HTR-8/SVneo (cell line): ENCODE measurements at regions not wholly inside any gene's neighbourhood (a gene's known extent, or its start where the extent isn't known, plus 50 kb on each side); places are given as distances from the start of the nearest gene placed in this dataset.
A peak's percentile ranks its signal among the peaks of the same experiment; 100 is the strongest.
"Not testable (repeated sequence)": the region's sequence is repeated elsewhere in the genome, so short reads cannot be mapped to it uniquely, and the experiment has no call there.

Experiments
- DNase-seq: peaks from one replicate; pipeline ENCODE4 v3.0.0; 2011; ENCODE audit warnings: low spot score, mixed read lengths; ENCODE audit not compliant: insufficient read length
- FAIRE-seq: peaks from 2 replicates; lab custom pipeline; 2011; peaks lifted over from hg19 to GRCh38; lab: Jason Lieb, UNC

DNA sequence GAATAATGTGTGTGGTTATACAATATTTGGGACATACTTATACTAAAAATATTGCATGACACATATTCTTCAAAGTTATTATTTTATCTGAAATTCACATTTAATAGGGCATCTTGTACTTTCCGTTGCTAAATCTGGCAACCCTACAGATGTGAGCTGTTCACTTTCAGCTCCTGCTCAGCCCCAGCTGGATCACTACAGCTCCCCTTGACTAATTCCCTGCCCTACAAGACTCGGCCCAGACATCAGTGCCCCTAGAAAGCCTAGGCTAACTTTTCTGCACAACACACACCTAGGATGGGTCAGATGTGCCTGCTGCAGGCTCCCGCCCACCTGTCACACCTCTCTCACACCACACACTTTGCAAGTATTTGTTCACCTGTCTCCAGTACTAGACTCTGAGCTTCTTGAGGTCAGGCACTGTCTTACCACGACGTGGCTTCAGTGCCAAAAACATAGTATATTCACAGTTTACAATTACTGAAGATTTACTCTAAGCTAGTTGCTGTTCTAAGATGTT, 84.1 kb downstream of the PRR15 start:
- not testable (repeated sequence) for DNase-seq, FAIRE-seq

DNA sequence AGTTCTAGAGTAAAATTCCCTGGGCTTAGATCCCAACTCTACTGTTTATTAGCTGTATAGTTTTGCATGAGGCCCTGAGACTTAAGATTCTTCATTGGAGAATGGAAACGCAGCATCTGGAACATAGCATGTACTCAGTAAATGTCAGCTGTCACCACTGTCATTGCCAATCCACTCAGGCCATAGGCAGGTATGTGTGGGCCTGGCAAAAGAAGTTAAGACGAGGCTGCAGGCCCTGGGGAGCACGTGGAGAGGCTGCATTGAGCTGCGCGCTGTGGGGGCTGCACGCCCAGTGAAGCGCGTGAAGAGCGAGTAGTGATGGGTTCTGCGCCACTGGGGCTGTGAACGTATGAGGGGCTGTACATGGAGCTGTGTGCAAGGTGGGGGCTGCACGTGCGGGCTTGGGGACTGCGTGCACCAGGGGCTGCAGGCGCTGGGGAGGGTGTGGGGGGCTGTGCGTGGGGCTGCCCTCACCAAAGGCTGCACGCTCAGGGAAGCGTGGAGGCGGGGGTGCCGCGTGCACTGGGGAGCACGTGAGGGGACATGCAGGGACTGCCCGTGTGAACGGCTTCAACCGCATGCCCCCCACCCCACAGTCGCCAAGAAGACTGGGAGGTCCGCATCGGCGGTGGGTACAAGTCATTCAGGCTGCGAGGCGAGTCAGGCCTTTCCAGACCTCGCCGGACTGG, 85.5 kb downstream of the PRR15 start:
- DNase-seq (no peak), FAIRE-seq (no peak)

DNA sequence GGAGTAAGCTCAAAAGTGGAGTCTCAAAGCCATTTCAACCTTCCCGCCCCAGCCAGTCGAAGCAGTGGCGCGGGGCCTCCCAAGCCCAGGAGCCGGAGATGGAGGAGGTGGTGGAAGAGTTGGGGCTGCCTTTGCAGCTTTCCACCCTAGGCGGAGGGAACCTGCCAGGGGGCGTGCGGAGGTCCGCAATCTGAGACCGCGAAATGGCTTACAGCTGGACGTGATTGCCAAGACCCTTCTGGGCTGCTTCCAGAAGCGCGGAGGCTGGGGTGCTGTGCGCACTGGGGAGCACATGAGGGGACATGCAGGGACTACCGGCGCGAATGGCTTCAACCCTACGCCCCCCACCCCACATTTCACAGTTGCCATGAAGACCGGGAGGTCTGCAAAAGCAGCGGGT, 86.2 kb downstream of the PRR15 start:
- FAIRE-seq (no peak), DNase-seq (no peak)

DNA sequence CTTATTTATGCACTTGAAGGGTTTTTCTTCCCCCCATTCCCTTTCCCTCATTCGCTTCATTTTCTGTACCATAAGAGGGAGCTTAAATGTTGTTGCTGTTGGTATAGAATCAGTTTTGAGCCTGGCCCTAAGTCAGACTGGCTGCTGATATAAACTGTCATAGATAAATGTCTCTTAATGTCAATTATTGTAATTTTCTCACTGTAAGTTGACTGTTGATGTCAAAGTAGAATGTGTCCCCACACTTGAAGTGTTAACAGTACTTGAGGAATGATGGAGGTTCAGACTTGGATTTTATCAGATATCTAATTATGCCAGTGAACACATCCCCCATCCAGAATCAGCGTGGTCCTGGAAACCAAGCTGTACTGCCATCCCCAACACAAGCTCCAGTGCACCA, 87.8 kb downstream of the PRR15 start:
- no peak for FAIRE-seq

DNA sequence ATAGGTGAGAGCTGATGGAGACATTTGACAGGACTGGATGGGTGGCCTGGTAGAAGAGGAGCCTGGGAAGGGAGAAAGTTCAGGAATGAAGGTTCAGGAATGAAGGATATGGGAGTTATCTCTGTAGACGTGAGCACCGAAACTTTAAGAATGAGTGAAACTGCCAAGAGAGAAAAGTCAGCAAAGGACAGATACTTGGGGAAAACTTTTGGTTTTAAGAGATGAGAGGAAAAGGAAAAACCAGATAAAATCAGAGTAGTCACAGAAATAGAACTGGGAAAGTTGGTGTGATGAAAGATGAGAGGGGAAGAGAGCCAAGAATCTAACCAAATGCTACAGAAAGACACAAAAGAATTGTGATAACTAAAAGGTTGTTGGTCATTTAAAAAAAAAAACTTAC, 88.9 kb downstream of the PRR15 start:
- no peak for DNase-seq
- FAIRE-seq = no peak

More for the DNA sequence above, 87.8 kb downstream of the PRR15 start:
- DNase-seq = no peak

DNA sequence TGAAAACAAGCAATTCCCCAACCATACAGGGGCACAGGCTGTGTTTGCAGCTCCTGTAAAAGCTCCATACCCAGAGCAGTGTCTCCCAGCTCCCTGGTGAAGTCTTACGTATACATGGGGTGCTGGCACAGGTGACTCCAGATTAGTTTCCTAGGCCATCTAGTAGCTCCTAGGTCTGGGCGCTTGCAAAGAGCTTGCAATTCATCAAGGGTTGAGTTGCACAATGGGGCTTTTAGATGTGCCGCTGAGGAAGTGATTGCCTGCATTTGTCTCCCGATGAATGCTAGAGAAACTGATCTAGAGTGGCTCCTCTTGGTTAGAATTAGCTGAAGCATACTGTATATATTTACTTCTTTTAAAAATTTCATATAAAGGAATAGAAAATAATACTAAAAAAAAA, 90.7 kb downstream of the PRR15 start:
- not testable (repeated sequence) for FAIRE-seq, DNase-seq

DNA sequence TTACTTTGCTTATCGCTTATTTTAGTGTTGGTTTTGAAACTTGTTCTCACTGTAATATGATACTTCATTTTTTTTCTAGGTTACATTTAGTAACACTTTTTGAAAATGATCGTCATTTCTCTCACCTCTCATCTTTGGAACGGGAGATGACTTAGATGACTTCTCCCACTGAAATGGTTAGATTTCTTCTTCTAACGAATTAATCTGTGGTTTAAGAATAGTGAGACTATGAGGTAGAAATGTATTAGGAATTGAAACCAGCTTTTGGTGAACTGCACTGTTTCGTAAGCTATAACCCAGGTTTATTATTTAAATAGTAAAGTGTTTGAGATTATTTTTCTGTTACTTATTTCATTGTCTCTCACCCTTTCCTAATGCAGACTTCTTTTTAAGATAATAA, 93.7 kb downstream of the PRR15 start:
- no peak for FAIRE-seq
- no peak for DNase-seq

DNA sequence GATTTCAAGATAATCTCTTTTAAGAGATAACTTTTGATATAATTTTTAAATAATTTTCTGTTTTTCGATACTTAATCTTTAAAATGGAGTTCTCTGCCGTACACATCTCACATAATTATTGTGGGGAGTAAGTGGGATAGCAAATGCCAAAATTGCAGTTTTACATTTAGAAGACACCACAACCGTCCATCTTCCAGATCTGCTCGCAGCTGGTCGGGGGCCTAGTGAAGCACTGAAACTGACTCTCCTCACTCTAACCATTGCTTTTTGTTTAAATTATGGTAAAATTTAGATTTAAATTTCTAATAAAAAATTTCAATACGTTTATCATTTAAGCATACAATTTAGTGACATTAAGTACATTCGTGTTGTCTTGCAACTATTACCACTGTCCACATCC, 94.2 kb downstream of the PRR15 start:
- no peak for DNase-seq
- FAIRE-seq = no peak

DNA sequence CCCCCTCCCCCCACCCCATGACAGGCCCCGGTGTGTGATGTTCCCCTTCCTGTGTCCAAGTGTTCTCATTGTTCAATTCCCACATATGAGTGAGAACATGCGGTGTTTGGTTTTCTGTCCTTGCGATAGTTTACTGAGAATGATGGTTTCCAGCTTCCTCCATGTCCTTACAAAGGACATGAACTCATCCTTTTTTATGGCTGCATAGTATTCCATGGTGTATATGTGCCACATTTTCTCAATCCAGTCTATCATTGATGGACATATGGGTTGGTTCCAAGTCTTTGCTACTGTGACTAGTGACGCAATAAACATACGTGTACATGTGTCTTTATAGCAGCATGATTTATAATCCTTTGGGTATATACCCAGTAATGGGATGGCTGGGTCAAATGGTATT, 95.6 kb downstream of the PRR15 start:
- DNase-seq, FAIRE-seq: not testable (repeated sequence)

DNA sequence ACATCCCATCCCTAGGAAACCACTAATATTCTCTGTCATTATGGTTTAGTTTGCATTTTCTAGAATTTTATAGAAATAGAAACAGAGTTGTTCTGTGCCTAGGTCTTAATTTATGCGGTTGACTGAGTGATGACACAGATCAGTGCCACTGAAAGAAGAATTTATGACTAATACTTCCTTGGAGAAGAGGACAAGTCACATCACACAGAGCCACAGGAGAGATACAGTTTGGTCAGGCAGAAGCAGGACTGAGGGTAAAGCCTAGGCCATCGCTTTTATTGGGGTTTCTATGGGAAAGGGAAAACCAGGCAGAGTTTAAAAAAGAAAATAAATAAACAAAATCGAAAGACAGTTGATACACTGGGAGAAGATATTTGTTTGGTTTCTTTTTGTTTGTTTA, 99.3 kb downstream of the PRR15 start:
- not testable (repeated sequence) for FAIRE-seq, DNase-seq

DNA sequence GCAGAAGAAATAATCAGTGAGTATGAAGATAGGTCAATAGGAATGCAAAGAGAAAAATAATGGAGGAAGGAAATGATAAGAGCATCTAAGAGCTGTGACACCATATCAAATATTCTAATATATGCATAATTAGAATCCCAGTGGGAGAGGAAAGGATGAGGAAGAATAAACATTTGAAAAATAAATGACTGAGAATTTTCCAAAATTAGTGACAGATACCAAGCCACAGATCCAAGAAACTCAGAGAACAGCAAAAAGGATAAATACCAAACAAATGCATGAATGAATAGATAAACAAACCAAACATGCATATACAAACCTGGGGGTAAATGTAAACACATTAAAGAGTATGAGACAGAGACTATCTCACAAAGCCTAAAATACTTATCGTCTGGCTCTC, 101.4 kb downstream of the PRR15 start:
- DNase-seq, FAIRE-seq: not testable (repeated sequence)

DNA sequence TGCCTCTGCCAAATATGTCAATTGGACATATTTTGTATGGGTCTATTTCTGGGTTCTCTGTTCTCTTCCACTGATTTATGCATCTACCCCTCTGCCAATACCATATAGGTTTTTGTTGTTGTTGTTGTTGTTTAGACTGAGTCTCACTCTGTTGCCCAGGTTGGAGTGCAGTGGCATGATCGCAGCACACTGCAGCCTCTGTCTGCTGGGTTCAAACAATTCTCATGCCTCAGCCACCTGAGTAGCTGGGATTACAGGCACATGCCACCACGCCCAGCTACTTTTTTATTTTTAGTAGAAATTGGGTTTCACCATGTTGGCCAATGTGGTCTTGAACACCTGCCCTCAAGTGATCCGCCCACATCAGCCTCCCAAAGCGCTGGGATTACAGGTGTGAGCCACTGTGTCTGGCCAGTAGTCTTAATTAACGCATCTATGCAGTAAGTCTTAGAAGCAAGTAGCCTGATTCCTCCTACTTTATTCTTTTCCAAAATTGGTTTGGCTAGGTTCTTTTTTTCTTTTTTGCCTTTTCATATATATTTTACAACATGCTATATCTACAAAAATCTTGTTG, 103.5 kb downstream of the PRR15 start:
- not testable (repeated sequence) for FAIRE-seq, DNase-seq

DNA sequence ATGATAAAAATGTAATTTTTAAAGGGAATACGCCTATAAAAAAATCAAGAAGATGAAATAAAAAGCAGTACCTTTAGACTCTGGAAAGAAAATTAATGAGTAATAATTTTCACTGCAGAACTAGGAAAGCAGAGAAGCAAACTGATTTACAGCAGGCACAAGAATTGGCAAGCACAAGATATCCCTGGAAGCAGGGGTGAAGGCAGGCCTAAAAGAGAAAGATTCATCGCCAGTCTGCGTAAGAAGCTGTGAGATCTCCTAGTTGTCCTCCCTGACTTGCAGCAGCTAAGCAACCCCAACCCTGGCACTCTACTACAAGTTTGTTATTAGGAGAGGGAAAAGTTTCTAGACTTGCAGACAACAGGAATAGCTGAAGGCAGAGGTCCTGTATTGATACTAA, 107.7 kb downstream of the PRR15 start:
- not testable (repeated sequence) for DNase-seq, FAIRE-seq

DNA sequence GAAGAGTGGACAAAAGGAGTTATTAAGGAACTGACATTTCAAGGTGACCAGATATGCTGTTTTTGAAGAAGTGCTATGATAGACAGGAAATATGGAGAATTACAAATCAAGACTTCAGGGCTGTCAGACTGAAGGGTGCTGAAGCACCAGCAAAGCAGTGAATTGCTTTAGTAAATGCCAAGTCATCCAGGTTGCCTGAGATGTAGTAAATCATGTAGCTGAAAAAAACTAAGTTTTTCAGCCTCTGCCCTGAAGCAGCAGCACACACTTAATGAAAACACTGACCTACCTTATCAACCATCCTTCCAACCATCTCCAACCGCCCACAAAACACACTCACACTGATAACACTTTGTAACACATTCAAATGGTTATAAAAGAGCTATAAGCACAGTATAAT, 110.0 kb downstream of the PRR15 start:
- not testable (repeated sequence) for DNase-seq, FAIRE-seq

DNA sequence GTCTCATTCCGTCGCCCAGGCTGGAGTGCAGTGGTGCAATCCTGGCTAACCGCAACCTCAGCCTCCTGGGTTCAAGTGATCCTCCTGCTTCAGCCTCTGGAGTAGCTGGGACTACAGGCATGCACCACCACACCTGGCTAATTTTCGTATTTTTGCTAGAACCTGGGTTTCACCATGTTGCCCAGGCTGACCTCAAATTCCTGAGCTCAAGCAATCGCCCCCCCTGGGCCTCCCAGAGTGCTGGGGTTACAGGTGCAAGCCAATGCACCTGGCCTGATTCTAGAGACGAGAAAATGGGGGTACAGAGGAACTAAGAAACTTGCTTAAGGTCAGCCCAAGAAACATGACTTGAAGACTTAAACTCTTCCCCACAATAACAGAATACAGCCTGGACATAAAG, 111.0 kb downstream of the PRR15 start:
- FAIRE-seq, DNase-seq: not testable (repeated sequence)

DNA sequence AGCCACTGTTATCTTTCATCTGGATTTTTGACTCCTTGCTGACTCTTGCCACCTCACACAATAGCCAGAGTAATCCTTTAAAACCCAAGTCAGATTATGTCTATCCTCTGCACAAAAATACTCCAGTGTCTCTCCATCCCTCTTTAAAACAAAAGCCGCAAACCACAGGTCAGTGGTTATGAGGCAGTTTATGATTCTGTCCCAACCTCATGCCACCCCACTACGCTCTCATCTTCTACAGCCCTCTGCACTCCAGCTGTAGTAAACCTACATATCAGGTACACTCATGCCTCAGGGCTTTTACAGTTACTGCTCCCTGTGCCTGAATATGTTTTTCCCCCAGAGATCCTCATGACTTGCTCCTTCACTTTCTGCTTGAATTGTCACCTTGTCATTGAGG, 113.6 kb downstream of the PRR15 start:
- not testable (repeated sequence) for DNase-seq, FAIRE-seq

DNA sequence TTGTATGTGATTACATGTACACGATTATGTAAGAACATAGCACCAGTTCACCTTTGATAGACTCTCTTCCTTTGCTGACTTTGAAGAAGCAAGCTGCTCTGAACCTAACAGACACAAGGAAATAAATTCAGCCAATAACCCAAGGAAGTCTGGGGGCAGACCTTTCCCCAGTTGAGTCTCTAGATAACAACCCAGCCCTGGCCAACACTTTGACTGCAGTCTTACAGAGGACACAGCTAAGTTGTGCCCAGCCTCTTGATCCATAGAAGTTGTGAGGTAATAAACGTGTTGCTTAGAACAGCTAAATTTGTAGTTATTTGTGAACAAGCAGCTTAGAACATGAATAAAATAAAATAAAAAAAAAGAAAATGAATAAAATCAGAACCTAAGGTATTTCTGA, 116.3 kb downstream of the PRR15 start:
- FAIRE-seq, DNase-seq: not testable (repeated sequence)

DNA sequence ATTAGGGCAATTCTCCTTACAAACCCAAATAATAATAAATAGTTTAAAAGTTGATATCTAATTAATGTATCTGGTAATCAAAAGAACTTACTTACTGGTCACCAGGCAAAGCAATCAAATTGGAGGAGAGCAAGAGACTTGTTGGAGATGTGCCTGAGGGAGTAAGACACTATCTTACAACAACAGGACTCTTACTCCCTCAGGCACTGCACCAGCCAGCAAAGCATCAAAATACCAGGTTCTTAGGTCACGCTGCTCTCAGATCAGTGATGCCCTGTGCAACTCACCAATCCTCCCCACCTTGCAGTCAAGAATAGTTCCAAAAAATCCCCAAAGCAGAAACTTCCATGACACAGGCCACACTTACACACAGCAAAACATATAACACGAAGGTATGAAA, 117.0 kb downstream of the PRR15 start:
- FAIRE-seq, DNase-seq: not testable (repeated sequence)

DNA sequence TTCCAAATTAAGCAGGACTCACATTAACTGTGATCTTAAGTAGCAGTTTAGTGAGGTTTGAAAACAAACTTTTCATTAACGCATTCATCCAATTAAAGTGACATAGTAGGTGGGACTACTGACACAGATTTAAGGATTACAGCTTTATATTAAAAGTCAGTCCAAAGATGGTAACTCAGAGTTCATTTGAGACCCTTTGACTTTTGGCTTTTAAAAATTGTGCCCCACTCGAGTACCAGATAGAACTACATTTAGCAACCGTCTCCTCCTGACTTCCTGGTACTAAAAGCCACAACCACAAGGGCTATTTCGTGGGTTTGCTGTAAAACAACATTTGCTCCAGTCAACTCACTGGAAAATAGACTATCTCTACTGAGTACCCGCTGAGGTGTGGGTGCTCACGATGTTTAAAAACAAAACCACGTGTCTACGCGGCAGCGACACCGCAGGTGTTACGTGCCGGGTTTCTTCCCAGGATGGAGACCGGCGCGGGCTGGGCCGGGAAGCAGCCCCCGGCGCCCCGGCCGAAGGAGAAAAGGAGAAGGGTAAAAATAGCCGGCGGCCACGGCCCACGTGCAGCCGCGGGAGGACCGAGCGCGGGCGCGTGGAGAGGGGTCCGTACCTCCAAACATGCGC, 120.6 kb downstream of the PRR15 start:
- FAIRE-seq, DNase-seq: not testable (repeated sequence)

DNA sequence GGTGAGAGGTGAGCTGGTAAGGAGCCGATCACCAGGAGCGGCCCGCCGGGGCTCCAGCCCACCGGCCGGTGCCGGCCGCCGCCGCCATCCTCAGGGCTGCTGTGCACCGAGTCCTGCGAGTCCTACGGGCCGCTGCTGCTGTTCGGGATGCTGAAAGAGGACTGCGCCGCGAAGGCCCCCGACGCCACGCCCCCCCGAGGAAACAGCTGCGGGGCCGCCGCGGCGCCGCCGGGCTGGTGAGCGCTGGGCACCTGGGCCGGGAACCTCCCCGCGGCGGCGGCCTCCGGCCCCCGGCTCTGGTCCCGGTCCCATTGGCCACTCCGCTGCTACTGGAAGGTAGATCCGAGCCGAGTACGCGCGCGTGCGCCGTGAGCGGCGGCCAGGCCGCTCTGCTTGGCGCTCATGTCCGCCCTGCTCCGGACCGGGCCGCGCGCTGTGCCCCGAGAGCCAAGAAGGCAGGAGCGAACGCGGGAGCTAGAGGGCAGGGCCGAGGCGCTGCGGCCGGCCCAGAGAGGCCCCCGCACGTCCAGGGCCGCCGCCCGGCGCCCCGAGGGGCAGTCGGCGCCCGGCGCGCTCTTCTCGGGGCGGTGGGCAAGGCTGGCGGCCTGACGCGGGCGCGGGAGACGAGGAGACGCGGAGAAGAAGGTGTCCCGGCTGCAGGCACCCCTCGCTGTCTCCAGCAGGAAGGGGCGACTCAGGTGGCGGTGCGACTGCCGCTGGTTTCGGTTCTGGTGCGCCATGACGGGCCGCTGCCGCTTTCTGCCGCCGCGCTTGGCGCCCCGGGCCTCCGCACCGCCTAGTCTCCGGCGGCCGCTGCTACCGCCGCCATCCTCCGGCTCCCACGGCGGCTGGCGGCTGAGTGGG, 121.3 kb upstream of the WIPF3 start:
- FAIRE-seq (peak; percentile 76), DNase-seq (peak; percentile 36)
